ENCODE measurements at regions not wholly inside any gene's neighbourhood (a gene's known extent, or its start where the extent isn't known, plus 50 kb on each side); places are given as distances from the start of the nearest gene placed in this dataset.

DNA sequence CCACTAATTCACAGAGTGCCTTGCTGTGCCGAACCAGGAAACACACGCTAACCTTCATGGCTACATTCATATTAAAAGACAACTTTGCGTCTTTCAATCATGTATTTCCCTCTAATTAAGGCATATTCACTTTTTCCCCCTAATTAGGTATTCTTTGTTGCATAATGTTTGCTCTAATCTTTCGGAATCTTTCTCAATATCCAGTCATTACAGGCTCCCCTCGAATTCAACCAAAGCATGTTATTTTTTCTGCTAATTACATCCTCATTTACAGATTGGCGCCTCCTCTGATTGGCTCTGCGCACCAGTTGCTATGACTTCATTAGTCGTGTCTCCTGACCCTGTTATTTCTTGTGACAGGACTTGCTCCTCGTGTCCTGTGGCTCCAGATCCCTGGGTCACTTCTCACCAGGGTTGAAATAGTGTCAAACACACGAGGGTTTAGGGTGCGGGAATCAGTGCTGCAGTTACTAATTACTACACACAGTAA is 226.7 kb upstream of the TSHZ3 start:
- Histone ChIP-seq H2BK15ac (ENCODE audit: low read length) (no peak overlapping the region), H3K27me3 (ENCODE audit: control insufficient read depth in 3 of 3, insufficient read depth in 3 of 3, low read depth in 1 of 3, low read length in 3 of 3) (peaks cover 0 to 7% (median 0%) of the 10 kb centered on the region in 3 experiments), H3K23ac (ENCODE audit: low read depth, low read length, poor library complexity) (no peak overlapping the region), H4K8ac (ENCODE audit: low read depth, low read length) (no peak overlapping the region), H2BK120ac (ENCODE audit: low read depth, low read length) (no peak overlapping the region), H3K14ac (ENCODE audit: low read length) (no peak overlapping the region), H3K4ac (ENCODE audit: low read length) (no peak overlapping the region), H3K27ac (replicated peaks; ENCODE audit: low read length) (no peak overlapping the region), H3K9me3 (replicated peaks in 1 of 2; ENCODE audit: control insufficient read depth in 2 of 2, insufficient read depth in 1 of 2, low read depth in 1 of 2, low read length in 2 of 2) (no peaks in the 10 kb centered on the region), H3K4me3 (ENCODE audit: low read length in 2 of 2) (no peak overlapping the region), H3K18ac (ENCODE audit: low read length) (no peak overlapping the region), H2AFZ (ENCODE audit: low read length) (no peak overlapping the region), H3K4me2 (ENCODE audit: insufficient read depth, low read length, poor library complexity, severe bottlenecking) (no peak overlapping the region), H3K9ac (ENCODE audit: low read depth, low read length, poor library complexity) (no peak overlapping the region), H3K36me3 (replicated peaks in 1 of 2; ENCODE audit: control insufficient read depth in 2 of 2, insufficient read depth in 2 of 2, low read length in 2 of 2) (no peaks in the 10 kb centered on the region), H3K4me1 (ENCODE audit: control insufficient read depth in 2 of 2, insufficient read depth in 1 of 2, low read depth in 1 of 2, low read length in 2 of 2) (peaks cover 0 to 6% of the 10 kb centered on the region in 2 donors), H3K79me1 (ENCODE audit: low read depth, low read length) (no peaks in the 10 kb centered on the region), H2BK5ac (ENCODE audit: low read length) (no peak overlapping the region), H2AK5ac (ENCODE audit: low read depth, low read length) (no peak overlapping the region), H2BK12ac (ENCODE audit: low read length) (no peak overlapping the region), H4K91ac (ENCODE audit: low read depth, low read length, poor library complexity) (no peak overlapping the region)
- no peak for DNase-seq (ENCODE audit: low spot score)
- no CpG with 5 or more reads among the region's 11 CpGs for WGBS, 2 donors (ENCODE audit: extremely low coverage in 2 of 2, insufficient read length in 2 of 2, insufficient replicate concordance in 1 of 2)

DNA sequence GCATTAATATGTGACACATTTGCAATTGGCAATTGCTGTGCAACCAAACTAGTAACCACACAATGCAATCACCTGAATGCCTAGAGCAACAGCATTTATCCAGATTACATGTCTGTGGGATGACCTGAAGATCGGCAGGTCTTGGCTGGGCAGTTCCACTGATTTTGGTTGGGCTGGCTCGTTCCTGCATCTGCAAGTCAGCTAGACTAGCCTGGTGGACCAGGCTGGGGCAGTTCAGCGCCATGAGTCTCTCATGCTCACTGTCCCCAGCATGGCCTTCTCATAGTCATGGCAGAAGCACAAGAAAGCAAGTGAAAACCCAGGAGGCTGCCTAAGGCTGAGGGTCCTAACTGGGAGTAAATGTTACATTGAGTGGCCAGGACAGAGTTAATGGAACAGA is 229.1 kb upstream of the TSHZ3 start:
- Histone ChIP-seq H3K9me3 (replicated peaks in 1 of 2; ENCODE audit: control insufficient read depth in 2 of 2, insufficient read depth in 1 of 2, low read depth in 1 of 2, low read length in 2 of 2) (no peaks in the 10 kb centered on the region), H3K4me2 (ENCODE audit: insufficient read depth, low read length, poor library complexity, severe bottlenecking) (no peak overlapping the region), H3K9ac (ENCODE audit: low read depth, low read length, poor library complexity) (no peak overlapping the region), H3K14ac (ENCODE audit: low read length) (no peak overlapping the region), H3K18ac (ENCODE audit: low read length) (no peak overlapping the region), H2BK12ac (ENCODE audit: low read length) (no peak overlapping the region), H3K79me1 (ENCODE audit: low read depth, low read length) (no peaks in the 10 kb centered on the region), H2AFZ (ENCODE audit: low read length) (no peak overlapping the region), H3K36me3 (replicated peaks in 1 of 2; ENCODE audit: control insufficient read depth in 2 of 2, insufficient read depth in 2 of 2, low read length in 2 of 2) (no peaks in the 10 kb centered on the region), H2AK5ac (ENCODE audit: low read depth, low read length) (no peak overlapping the region), H3K27me3 (ENCODE audit: control insufficient read depth in 3 of 3, insufficient read depth in 3 of 3, low read depth in 1 of 3, low read length in 3 of 3) (peaks cover 0 to 3% (median 0%) of the 10 kb centered on the region in 3 experiments), H4K8ac (ENCODE audit: low read depth, low read length) (no peak overlapping the region), H3K4ac (ENCODE audit: low read length) (peak overlapping the region; percentile 7), H2BK5ac (ENCODE audit: low read length) (no peak overlapping the region), H3K4me1 (ENCODE audit: control insufficient read depth in 2 of 2, insufficient read depth in 1 of 2, low read depth in 1 of 2, low read length in 2 of 2) (no peaks in the 10 kb centered on the region), H2BK120ac (ENCODE audit: low read depth, low read length) (no peak overlapping the region), H3K4me3 (ENCODE audit: low read length in 2 of 2) (no peak overlapping the region), H2BK15ac (ENCODE audit: low read length) (no peak overlapping the region), H3K27ac (replicated peaks; ENCODE audit: low read length) (no peak overlapping the region), H4K91ac (ENCODE audit: low read depth, low read length, poor library complexity) (no peak overlapping the region), H3K23ac (ENCODE audit: low read depth, low read length, poor library complexity) (peak overlapping the region; percentile 13)
- WGBS, 2 donors (ENCODE audit: extremely low coverage in 2 of 2, insufficient read length in 2 of 2, insufficient replicate concordance in 1 of 2): no CpG with 5 or more reads among the region's 3 CpGs
- DNase-seq (ENCODE audit: low spot score): no peak

DNA sequence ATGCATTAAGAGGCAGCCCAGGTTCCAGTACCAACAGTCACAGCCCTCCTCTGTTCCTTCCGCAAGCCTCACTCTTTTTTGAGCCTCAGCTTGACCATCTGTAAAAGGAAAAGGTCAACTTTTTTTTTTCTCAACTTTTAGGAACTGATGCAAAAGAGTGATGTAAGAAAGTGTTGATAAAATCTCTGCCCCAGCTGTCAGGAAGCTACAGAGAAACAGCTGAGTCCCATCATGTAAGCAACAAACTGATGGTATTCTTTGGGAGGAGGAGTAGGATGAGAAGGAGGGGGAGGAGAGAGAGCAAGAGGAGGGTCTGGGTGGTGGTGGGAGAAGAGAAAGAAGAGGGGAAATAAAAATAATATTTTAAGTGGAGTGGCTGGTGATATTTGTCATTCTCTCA is 233.9 kb upstream of the TSHZ3 start:
- Histone ChIP-seq H3K9me3 (replicated peaks in 1 of 2; ENCODE audit: control insufficient read depth in 2 of 2, insufficient read depth in 1 of 2, low read depth in 1 of 2, low read length in 2 of 2) (no peaks in the 10 kb centered on the region), H2BK15ac (ENCODE audit: low read length) (no peak overlapping the region), H3K27ac (replicated peaks; ENCODE audit: low read length) (no peak overlapping the region), H4K8ac (ENCODE audit: low read depth, low read length) (no peak overlapping the region), H3K4me3 (ENCODE audit: low read length in 2 of 2) (no peak overlapping the region), H3K36me3 (replicated peaks in 1 of 2; ENCODE audit: control insufficient read depth in 2 of 2, insufficient read depth in 2 of 2, low read length in 2 of 2) (no peaks in the 10 kb centered on the region), H2BK12ac (ENCODE audit: low read length) (no peak overlapping the region), H3K27me3 (ENCODE audit: control insufficient read depth in 3 of 3, insufficient read depth in 3 of 3, low read depth in 1 of 3, low read length in 3 of 3) (no peaks in the 10 kb centered on the region), H2AK5ac (ENCODE audit: low read depth, low read length) (no peak overlapping the region), H3K4ac (ENCODE audit: low read length) (no peak overlapping the region), H3K79me1 (ENCODE audit: low read depth, low read length) (no peaks in the 10 kb centered on the region), H2BK120ac (ENCODE audit: low read depth, low read length) (no peak overlapping the region), H3K14ac (ENCODE audit: low read length) (no peak overlapping the region), H2AFZ (ENCODE audit: low read length) (no peak overlapping the region), H4K91ac (ENCODE audit: low read depth, low read length, poor library complexity) (no peak overlapping the region), H3K4me1 (ENCODE audit: control insufficient read depth in 2 of 2, insufficient read depth in 1 of 2, low read depth in 1 of 2, low read length in 2 of 2) (no peaks in the 10 kb centered on the region), H3K18ac (ENCODE audit: low read length) (no peak overlapping the region), H3K23ac (ENCODE audit: low read depth, low read length, poor library complexity) (no peak overlapping the region), H3K9ac (ENCODE audit: low read depth, low read length, poor library complexity) (no peak overlapping the region), H3K4me2 (ENCODE audit: insufficient read depth, low read length, poor library complexity, severe bottlenecking) (no peak overlapping the region), H2BK5ac (ENCODE audit: low read length) (no peak overlapping the region)
- DNase-seq (ENCODE audit: low spot score): no peak
- no CpG with 5 or more reads among the region's 1 CpG for WGBS, 2 donors (ENCODE audit: extremely low coverage in 2 of 2, insufficient read length in 2 of 2, insufficient replicate concordance in 1 of 2)

DNA sequence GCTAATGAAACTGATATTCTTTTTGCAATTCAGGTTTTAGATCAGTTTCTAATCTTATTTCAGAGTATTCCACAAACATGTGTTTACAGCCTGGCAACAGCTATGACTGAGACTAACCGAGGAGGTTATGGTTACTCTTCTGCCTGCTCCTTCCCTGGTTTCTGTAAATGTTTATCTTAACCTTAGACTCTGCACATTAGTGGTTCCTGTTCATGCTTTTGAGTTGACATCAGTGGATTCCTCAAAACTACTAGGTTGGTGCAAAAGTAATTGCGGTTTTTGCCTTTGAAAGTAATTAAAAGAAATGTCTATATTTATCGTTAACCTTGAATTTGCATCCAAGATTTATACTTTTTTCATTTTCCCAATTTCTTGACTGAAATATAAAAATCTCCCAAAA is 237.0 kb upstream of the TSHZ3 start:
- no peak overlapping the region for H3K23ac ChIP-seq (ENCODE audit: low read depth, low read length, poor library complexity)
- H3K9me3 ChIP-seq (replicated peaks in 1 of 2; ENCODE audit: control insufficient read depth in 2 of 2, insufficient read depth in 1 of 2, low read depth in 1 of 2, low read length in 2 of 2): no peaks in the 10 kb centered on the region
- no peaks in the 10 kb centered on the region for H3K79me1 ChIP-seq (ENCODE audit: low read depth, low read length)
- H2BK15ac ChIP-seq (ENCODE audit: low read length): no peak overlapping the region
- no peaks in the 10 kb centered on the region for H3K27me3 ChIP-seq (ENCODE audit: control insufficient read depth in 3 of 3, insufficient read depth in 3 of 3, low read depth in 1 of 3, low read length in 3 of 3)
- H3K14ac ChIP-seq (ENCODE audit: low read length): no peak overlapping the region
- no peak overlapping the region for H3K9ac ChIP-seq (ENCODE audit: low read depth, low read length, poor library complexity)
- no peak overlapping the region for H2BK5ac ChIP-seq (ENCODE audit: low read length)
- no peak overlapping the region for H3K4me2 ChIP-seq (ENCODE audit: insufficient read depth, low read length, poor library complexity, severe bottlenecking)
- H2AFZ ChIP-seq (ENCODE audit: low read length): no peak overlapping the region
- no peak overlapping the region for H3K4ac ChIP-seq (ENCODE audit: low read length)
- H2BK12ac ChIP-seq (ENCODE audit: low read length): no peak overlapping the region
- no peak for DNase-seq (ENCODE audit: low spot score)
- no CpG with 5 or more reads among the region's 3 CpGs for WGBS, 2 donors (ENCODE audit: extremely low coverage in 2 of 2, insufficient read length in 2 of 2, insufficient replicate concordance in 1 of 2)
- no peak overlapping the region for H3K4me3 ChIP-seq (ENCODE audit: low read length in 2 of 2)
- H3K4me1 ChIP-seq (ENCODE audit: control insufficient read depth in 2 of 2, insufficient read depth in 1 of 2, low read depth in 1 of 2, low read length in 2 of 2): no peaks in the 10 kb centered on the region
- H3K18ac ChIP-seq (ENCODE audit: low read length): no peak overlapping the region
- H2AK5ac ChIP-seq (ENCODE audit: low read depth, low read length): no peak overlapping the region
- no peak overlapping the region for H2BK120ac ChIP-seq (ENCODE audit: low read depth, low read length)
- H3K27ac ChIP-seq (replicated peaks; ENCODE audit: low read length): no peak overlapping the region
- H4K8ac ChIP-seq (ENCODE audit: low read depth, low read length): no peak overlapping the region
- no peak overlapping the region for H4K91ac ChIP-seq (ENCODE audit: low read depth, low read length, poor library complexity)
- no peaks in the 10 kb centered on the region for H3K36me3 ChIP-seq (replicated peaks in 1 of 2; ENCODE audit: control insufficient read depth in 2 of 2, insufficient read depth in 2 of 2, low read length in 2 of 2)

All from neuronal stem cell (in vitro differentiated cells).